HEK293T (cell line): ENCODE measurements at regions not wholly inside any gene's neighbourhood (a gene's known extent, or its start where the extent isn't known, plus 50 kb on each side); places are given as distances from the start of the nearest gene placed in this dataset.

ENCODE experiments used
- CTCF ChIA-PET: fragments of 350-600 bp; formaldehyde crosslinking; extraction: SDS; loops from one replicate; lab custom pipeline; 2021; ENCODE audit warnings: antibody characterized with exemption, inconsistent platforms; lab: Yijun Ruan, JAX
- POLR2A ChIA-PET: fragments of 350-600 bp; formaldehyde crosslinking; extraction: SDS; loops from one replicate; lab custom pipeline; 2020; ENCODE audit warnings: antibody characterized with exemption, inconsistent platforms; lab: Yijun Ruan, JAX
- DNase-seq: peaks from one replicate; pipeline ENCODE4 v3.0.0; 2012; ENCODE audit warnings: mixed read lengths; ENCODE audit errors: extremely low spot score
- ARNT ChIP-seq: fragments of 450-650 bp; IDR thresholded peaks from 2 replicates; pipeline ENCODE4 v1.6.1; 2017; ENCODE audit warnings: mild to moderate bottlenecking
- BHLHE40 ChIP-seq: fragments of 450-650 bp; IDR thresholded peaks from 2 replicates; pipeline ENCODE4 v1.6.1; 2016; ENCODE audit warnings: mild to moderate bottlenecking, moderate library complexity, borderline replicate concordance
- CTBP1 ChIP-seq: fragments of 450-650 bp; IDR thresholded peaks from 2 replicates; pipeline ENCODE4 v1.6.1; 2016; ENCODE audit warnings: borderline replicate concordance
- ELF4 ChIP-seq: fragments of 450-650 bp; IDR thresholded peaks from 2 replicates; pipeline ENCODE4 v1.6.1; 2017; ENCODE audit warnings: antibody characterized with exemption
- FOXA1 ChIP-seq: fragments of 450-650 bp; IDR thresholded peaks from 2 replicates; pipeline ENCODE4 v1.6.1; 2016; ENCODE audit warnings: mild to moderate bottlenecking
- FOXK2 ChIP-seq: fragments of 450-650 bp; IDR thresholded peaks from 2 replicates; pipeline ENCODE4 v1.6.1; 2016; ENCODE audit warnings: mild to moderate bottlenecking
- FOXM1 ChIP-seq: fragments of 450-650 bp; IDR thresholded peaks from 2 replicates; pipeline ENCODE4 v1.6.1; 2017; ENCODE audit warnings: mild to moderate bottlenecking, borderline replicate concordance
- HDGF ChIP-seq: fragments of 450-650 bp; IDR thresholded peaks from 2 replicates; pipeline ENCODE4 v1.6.1; 2017; ENCODE audit warnings: antibody characterized with exemption, borderline replicate concordance
- L3MBTL2 ChIP-seq: fragments of 450-650 bp; conservative IDR thresholded peaks from 2 replicates; pipeline ENCODE4 v1.6.1; 2016; ENCODE audit warnings: mild to moderate bottlenecking
- LEF1 ChIP-seq: fragments of 450-650 bp; IDR thresholded peaks from 2 replicates; pipeline ENCODE4 v1.6.1; 2017; ENCODE audit warnings: mild to moderate bottlenecking, borderline replicate concordance
- NFRKB ChIP-seq: fragments of 450-650 bp; IDR thresholded peaks from 2 replicates; pipeline ENCODE4 v1.6.1; 2016; ENCODE audit warnings: mild to moderate bottlenecking, moderate library complexity
- PKNOX1 ChIP-seq: fragments of 450-650 bp; IDR thresholded peaks from 2 replicates; pipeline ENCODE4 v1.6.1; 2016
- SP1 ChIP-seq: fragments of 450-650 bp; IDR thresholded peaks from 2 replicates; pipeline ENCODE4 v1.6.1; 2017
- SUZ12 ChIP-seq: fragments of 450-650 bp; IDR thresholded peaks from 2 replicates; pipeline ENCODE4 v1.6.1; 2016; ENCODE audit warnings: mild to moderate bottlenecking
- TARDBP ChIP-seq: fragments of 450-650 bp; IDR thresholded peaks from 2 replicates; pipeline ENCODE4 v1.6.1; 2016
- ZNF384 ChIP-seq: fragments of 450-650 bp; IDR thresholded peaks from 2 replicates; pipeline ENCODE4 v1.6.1; 2016

GRCh38 chr15:77553257-77553656 lies 79.5 kb downstream of the LINGO1 start:
- CTCF ChIA-PET, result no interaction called here
- POLR2A ChIA-PET, result no interaction called here
- TF ChIP-seq FOXM1 (no peak), TARDBP (no peak), ELF4 (no peak), LEF1 (no peak), FOXK2 (no peak), L3MBTL2 (no peak), SP1 (no peak), NFRKB (no peak), PKNOX1 (no peak), ZNF384 (no peak), ARNT (no peak), SUZ12 (no peak), HDGF (no peak), FOXA1 (no peak), CTBP1 (no peak), BHLHE40 (no peak)
- no peak for DNase-seq

- no peak for DNase-seq
- TF ChIP-seq LEF1 (no peak), ZNF384 (no peak), FOXA1 (no peak), BHLHE40 (no peak), TARDBP (no peak), SUZ12 (no peak), PKNOX1 (no peak), FOXK2 (no peak), CTBP1 (no peak), SP1 (no peak)
- CTCF ChIA-PET, result interaction anchor here (0.6 to 1.1 kb wide), 2 partner anchors 9 to 81 kb away, joined by 3 read pairs; no protein-coding TSS in a partner anchor
- POLR2A ChIA-PET, result interaction anchor here (0.9 kb wide), 1 partner anchor 9 kb away, joined by 3 read pairs; no protein-coding TSS in a partner anchor
Measured at GRCh38 chr15:77552066-77552465, 80.6 kb downstream of the LINGO1 start.

GRCh38 chr15:77550301-77551251 lies 82.1 kb downstream of the LINGO1 start:
- no peak for TF ChIP-seq FOXM1
- TF ChIP-seq PKNOX1, result peak; percentile 81
- POLR2A ChIA-PET, result no interaction called here
- DNase-seq, result no peak
- CTCF ChIA-PET, result interaction anchor here (1.0 kb wide), 1 partner anchor 9 kb away, joined by 3 read pairs; no protein-coding TSS in a partner anchor

- ChIA-PET POLR2A (no interaction called here), CTCF (interaction anchor here (0.7 kb wide), 2 partner anchors 437 to 815 kb away, joined by 3 read pairs; no protein-coding TSS in a partner anchor)
- DNase-seq, result no peak
- no peak for TF ChIP-seq SUZ12
- TF ChIP-seq BHLHE40, result no peak
- TF ChIP-seq CTBP1, result no peak
Measured at GRCh38 chr15:77549576-77550288, 83.0 kb downstream of the LINGO1 start.

- ChIA-PET CTCF (interaction anchor here (0.6 to 0.7 kb wide), 3 partner anchors 436 to 814 kb away, joined by 3 read pairs; no protein-coding TSS in a partner anchor), POLR2A (no interaction called here)
- TF ChIP-seq PKNOX1 (no peak), FOXA1 (no peak), LEF1 (no peak), ELF4 (no peak), HDGF (no peak), FOXM1 (no peak), SUZ12 (no peak), BHLHE40 (no peak), CTBP1 (no peak), SP1 (no peak)
- DNase-seq, result no peak
Measured at GRCh38 chr15:77548589-77549557, 83.8 kb downstream of the LINGO1 start.
